ENCODE measurements at regions not wholly inside any gene's neighbourhood (a gene's known extent, or its start where the extent isn't known, plus 50 kb on each side); places are given as distances from the start of the nearest gene placed in this dataset.

- Histone ChIP-seq H3K27ac (ENCODE audit: extremely low read depth, low read depth, low read length) (no peak overlapping the region), H3K4me3 (ENCODE audit: low read depth, low read length) (no peak overlapping the region), H3K36me3 (ENCODE audit: control insufficient read depth in 2 of 2, insufficient read depth in 1 of 2, low read length in 2 of 2) (no peaks in the 10 kb centered on the region), H3K4me1 (ENCODE audit: control insufficient read depth, insufficient read depth, low read length) (no peaks in the 10 kb centered on the region), H3K9me3 (ENCODE audit: control insufficient read depth, insufficient read depth, low read depth, low read length) (no peaks in the 10 kb centered on the region)
- TF ChIP-seq ZNF677 (tag by site-specific recombination; IDR thresholded peaks at IDR 0.05) (no peak), ZNF146 (tag by site-specific recombination; IDR thresholded peaks at IDR 0.05) (0 out of 2 replicates have a peak, but pooled peaks have one; percentile 4)
- CTCF ChIA-PET = interaction anchor here (0.7 kb wide), 1 partner anchor 712 kb away, joined by 4 read pairs; no protein-coding TSS in a partner anchor
- POLR2A ChIA-PET = no interaction called here
Observed at GRCh38 chr7:69198250-69198649, 400.0 kb upstream of the AUTS2 start.

GRCh38 chr7:69199041-69199440, 399.2 kb upstream of the AUTS2 start:
- Histone ChIP-seq H3K27ac (ENCODE audit: extremely low read depth, low read depth, low read length) (no peak overlapping the region), H3K36me3 (ENCODE audit: control insufficient read depth in 2 of 2, insufficient read depth in 1 of 2, low read length in 2 of 2) (no peaks in the 10 kb centered on the region), H3K4me1 (ENCODE audit: control insufficient read depth, insufficient read depth, low read length) (no peaks in the 10 kb centered on the region), H3K9me3 (ENCODE audit: control insufficient read depth, insufficient read depth, low read depth, low read length) (no peaks in the 10 kb centered on the region), H3K4me3 (ENCODE audit: low read depth, low read length) (no peak overlapping the region)
- TF ChIP-seq ZNF404 (tag by site-specific recombination; IDR thresholded peaks at IDR 0.05) (no peak), ZNF704 (tag by site-specific recombination; IDR thresholded peaks at IDR 0.05) (no peak), WT1 (tag by site-specific recombination; IDR thresholded peaks at IDR 0.05) (no peak), MZF1 (tag by site-specific recombination; IDR thresholded peaks at IDR 0.05; ENCODE audit: borderline replicate concordance) (no peak), YY1 (tag by site-specific recombination; IDR thresholded peaks at IDR 0.05) (no peak), ZNF202 (tag by site-specific recombination; IDR thresholded peaks at IDR 0.05; ENCODE audit: borderline replicate concordance) (no peak), ZNF596 (tag by site-specific recombination; IDR thresholded peaks at IDR 0.05) (no peak), PRDM6 (tag by site-specific recombination; IDR thresholded peaks at IDR 0.05) (no peak)
- ChIA-PET POLR2A (no interaction called here), CTCF (no interaction called here)

GRCh38 chr7:69199661-69200060, 398.6 kb upstream of the AUTS2 start:
- CTCF ChIA-PET = no interaction called here
- Histone ChIP-seq H3K36me3 (ENCODE audit: control insufficient read depth in 2 of 2, insufficient read depth in 1 of 2, low read length in 2 of 2) (no peaks in the 10 kb centered on the region), H3K4me3 (ENCODE audit: low read depth, low read length) (no peak overlapping the region), H3K9me3 (ENCODE audit: control insufficient read depth, insufficient read depth, low read depth, low read length) (no peaks in the 10 kb centered on the region), H3K27ac (ENCODE audit: extremely low read depth, low read depth, low read length) (no peak overlapping the region), H3K4me1 (ENCODE audit: control insufficient read depth, insufficient read depth, low read length) (no peaks in the 10 kb centered on the region)
- POLR2A ChIA-PET = no interaction called here
- TF ChIP-seq ZBTB44 (tag by site-specific recombination; IDR thresholded peaks at IDR 0.05) = no peak
- no peak for TF ChIP-seq ZNF24 (tag by site-specific recombination; IDR thresholded peaks at IDR 0.05)
- TF ChIP-seq ZNF202 (tag by site-specific recombination; IDR thresholded peaks at IDR 0.05; ENCODE audit: borderline replicate concordance) = no peak
- TF ChIP-seq ZBTB20 (tag by site-specific recombination; IDR thresholded peaks at IDR 0.05) = no peak
- TF ChIP-seq ZFHX2 (tag by site-specific recombination; conservative IDR thresholded peaks at IDR 0.05) = no peak
- no peak for TF ChIP-seq ZSCAN23 (tag by site-specific recombination; IDR thresholded peaks at IDR 0.05)

GRCh38 chr7:69203871-69204270, 394.4 kb upstream of the AUTS2 start:
- H3K27ac ChIP-seq (ENCODE audit: extremely low read depth, low read depth, low read length) = no peak overlapping the region
- no peak overlapping the region for H3K4me3 ChIP-seq (ENCODE audit: low read depth, low read length)
- POLR2A ChIA-PET = no interaction called here
- no peaks in the 10 kb centered on the region for H3K4me1 ChIP-seq (ENCODE audit: control insufficient read depth, insufficient read depth, low read length)
- no peaks in the 10 kb centered on the region for H3K9me3 ChIP-seq (ENCODE audit: control insufficient read depth, insufficient read depth, low read depth, low read length)
- CTCF ChIA-PET = no interaction called here
- TF ChIP-seq ZBTB48 (tag by site-specific recombination; IDR thresholded peaks at IDR 0.05) (no peak), ZNF585B (tag by site-specific recombination; IDR thresholded peaks at IDR 0.05) (no peak), ZNF791 (tag by site-specific recombination; IDR thresholded peaks at IDR 0.05) (no peak), SALL2 (tag by site-specific recombination; IDR thresholded peaks at IDR 0.05; ENCODE audit: borderline replicate concordance) (no peak), ZNF571 (tag by site-specific recombination; IDR thresholded peaks at IDR 0.05) (no peak), ZNF768 (tag by site-specific recombination; IDR thresholded peaks at IDR 0.05) (no peak)
- H3K36me3 ChIP-seq (ENCODE audit: control insufficient read depth in 2 of 2, insufficient read depth in 1 of 2, low read length in 2 of 2) = no peaks in the 10 kb centered on the region

Measured in HEK293 (cell line).